ENCODE measurements at regions not wholly inside any gene's neighbourhood (a gene's known extent, or its start where the extent isn't known, plus 50 kb on each side); places are given as distances from the start of the nearest gene placed in this dataset.

DNA sequence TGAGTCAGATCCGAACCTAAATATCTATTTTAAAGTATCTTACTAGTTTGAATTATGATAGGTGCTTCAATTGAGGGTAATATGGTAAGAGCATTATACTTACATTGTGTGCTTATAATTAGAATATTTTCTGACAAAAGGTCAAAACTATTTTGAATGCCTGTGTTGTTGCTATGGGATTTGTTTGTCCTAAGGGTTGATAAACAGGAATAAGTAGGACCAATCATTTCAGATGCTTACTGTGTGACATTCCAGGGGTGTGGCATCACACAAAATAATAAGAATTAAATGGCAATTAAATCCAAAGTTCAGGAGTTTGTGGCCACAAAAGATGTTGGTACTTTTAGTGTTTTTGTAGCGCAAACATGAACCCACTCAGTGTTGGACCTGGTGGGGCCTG, 256.2 kb upstream of the DDHD1 start:
- Histone ChIP-seq H3K36me3 (ENCODE audit: control insufficient read depth in 2 of 4, insufficient read depth in 4 of 4, low read length in 3 of 4) (no peaks in the 10 kb centered on the region), H4K20me1 (replicated peaks in 1 of 2; ENCODE audit: control insufficient read depth in 1 of 2, insufficient read depth in 2 of 2, low read length in 2 of 2) (no peaks in the 10 kb centered on the region), H3K27me3 (replicated peaks in 1 of 4; ENCODE audit: control insufficient read depth in 3 of 4, extremely low read depth in 1 of 4, insufficient read depth in 3 of 4, low read length in 3 of 4) (no peaks in the 10 kb centered on the region), H2BK5ac (ENCODE audit: low read depth, low read length) (no peak overlapping the region), H3K9ac (replicated peaks in 1 of 4; ENCODE audit: extremely low read depth in 1 of 4, low read depth in 3 of 4, low read length in 3 of 4) (no peak overlapping the region), H3K4me2 (ENCODE audit: insufficient read depth in 1 of 2, low read depth in 2 of 2, low read length in 2 of 2) (no peak overlapping the region), H4K8ac (ENCODE audit: extremely low read depth, insufficient read depth, low read length) (no peak overlapping the region), H4K5ac (ENCODE audit: insufficient read length, low read depth, low read length) (no peak overlapping the region), H3K23ac (ENCODE audit: insufficient read length) (no peak overlapping the region), H3K4me1 (replicated peaks in 1 of 4; ENCODE audit: control insufficient read depth in 3 of 4, insufficient read depth in 4 of 4, low read length in 3 of 4) (no peaks in the 10 kb centered on the region), H3K79me2 (ENCODE audit: control insufficient read depth in 1 of 2, insufficient read depth in 2 of 2, low read length in 2 of 2) (no peaks in the 10 kb centered on the region), H3K23me2 (ENCODE audit: low read depth, low read length) (no peaks in the 10 kb centered on the region), H3K79me1 (ENCODE audit: low read depth, low read length) (no peaks in the 10 kb centered on the region), H2BK120ac (replicated peaks; ENCODE audit: low read depth, low read length) (no peak overlapping the region), H3K9me3 (ENCODE audit: insufficient read depth in 2 of 2, low read depth in 1 of 2, low read length in 1 of 2) (no peaks in the 10 kb centered on the region), H2BK20ac (ENCODE audit: low read length) (no peak overlapping the region), H2BK12ac (ENCODE audit: low read depth, low read length) (no peak overlapping the region), H3K4me3 (ENCODE audit: extremely low read depth in 1 of 4, insufficient read depth in 2 of 4, low read depth in 3 of 4, low read length in 4 of 4) (no peak overlapping the region), H2AFZ (ENCODE audit: low read length) (no peak overlapping the region), H3K27ac (ENCODE audit: low read depth, low read length) (no peak overlapping the region), H2AK5ac (ENCODE audit: low read depth, low read length) (no peak overlapping the region), H3K56ac (replicated peaks; ENCODE audit: insufficient read length, low read depth, low read length) (no peak overlapping the region), H2BK15ac (ENCODE audit: low read length) (no peak overlapping the region), H3K4ac (replicated peaks; ENCODE audit: insufficient read length, low read depth, low read length) (no peak overlapping the region), H3K14ac (ENCODE audit: insufficient read length) (no peak overlapping the region), H3K18ac (ENCODE audit: extremely low read depth, low read length) (no peak overlapping the region), H4K91ac (replicated peaks; ENCODE audit: insufficient read length, low read length) (no peak overlapping the region)
- no peak for FAIRE-seq
- CTCF ChIA-PET (ENCODE audit: partially characterized antibody): no interaction called here
- 89% methylated on average over 2 of the region's 2 CpGs; no CpG with 5 or more reads in 1 of the 2 experiments for WGBS, 2 experiments (ENCODE audit: extremely low coverage in 1 of 2, insufficient coverage in 1 of 2, insufficient read length in 1 of 2, insufficient replicate concordance in 2 of 2, low coverage in 1 of 2, low lambda C conversion rate in 2 of 2, missing lambda C conversion rate in 1 of 2)
- no peak for DNase-seq (ENCODE audit: low read depth in 1 of 2, low spot score in 2 of 2)
- POLR2A ChIA-PET (ENCODE audit: partially characterized antibody): no interaction called here
- TF ChIP-seq ASH2L (IDR thresholded peaks at IDR 0.05; ENCODE audit: low read length): no peak
- TF ChIP-seq RNF2 (IDR thresholded peaks at IDR 0.05; ENCODE audit: borderline replicate concordance, low read depth, low read length, missing control alignments, poor library complexity, severe bottlenecking): no peak
- TF ChIP-seq TAF1 (IDR thresholded peaks at IDR 0.05; ENCODE audit: low read depth, low read length): no peak
- TF ChIP-seq, protein P1, sequence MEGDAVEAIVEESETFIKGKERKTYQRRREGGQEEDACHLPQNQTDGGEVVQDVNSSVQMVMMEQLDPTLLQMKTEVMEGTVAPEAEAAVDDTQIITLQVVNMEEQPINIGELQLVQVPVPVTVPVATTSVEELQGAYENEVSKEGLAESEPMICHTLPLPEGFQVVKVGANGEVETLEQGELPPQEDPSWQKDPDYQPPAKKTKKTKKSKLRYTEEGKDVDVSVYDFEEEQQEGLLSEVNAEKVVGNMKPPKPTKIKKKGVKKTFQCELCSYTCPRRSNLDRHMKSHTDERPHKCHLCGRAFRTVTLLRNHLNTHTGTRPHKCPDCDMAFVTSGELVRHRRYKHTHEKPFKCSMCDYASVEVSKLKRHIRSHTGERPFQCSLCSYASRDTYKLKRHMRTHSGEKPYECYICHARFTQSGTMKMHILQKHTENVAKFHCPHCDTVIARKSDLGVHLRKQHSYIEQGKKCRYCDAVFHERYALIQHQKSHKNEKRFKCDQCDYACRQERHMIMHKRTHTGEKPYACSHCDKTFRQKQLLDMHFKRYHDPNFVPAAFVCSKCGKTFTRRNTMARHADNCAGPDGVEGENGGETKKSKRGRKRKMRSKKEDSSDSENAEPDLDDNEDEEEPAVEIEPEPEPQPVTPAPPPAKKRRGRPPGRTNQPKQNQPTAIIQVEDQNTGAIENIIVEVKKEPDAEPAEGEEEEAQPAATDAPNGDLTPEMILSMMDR (IDR thresholded peaks at IDR 0.05; ENCODE audit: control extremely low read depth in 1 of 3, insufficient read depth in 1 of 3, low read depth in 1 of 3, low read length in 3 of 3): no peak
- TF ChIP-seq NANOG (IDR thresholded peaks at IDR 0.05; ENCODE audit: insufficient read depth, low read depth, low read length, poor library complexity, severe bottlenecking): no peak
- TF ChIP-seq, protein P2, sequence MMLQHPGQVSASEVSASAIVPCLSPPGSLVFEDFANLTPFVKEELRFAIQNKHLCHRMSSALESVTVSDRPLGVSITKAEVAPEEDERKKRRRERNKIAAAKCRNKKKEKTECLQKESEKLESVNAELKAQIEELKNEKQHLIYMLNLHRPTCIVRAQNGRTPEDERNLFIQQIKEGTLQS (IDR thresholded peaks at IDR 0.05; ENCODE audit: insufficient read depth, low read depth, low read length): no peak
- no peak for TF ChIP-seq SIX5 (IDR thresholded peaks at IDR 0.05; ENCODE audit: low read depth, low read length)
- TF ChIP-seq EP300 (IDR thresholded peaks at IDR 0.05; ENCODE audit: borderline replicate concordance in 1 of 2, low read depth in 2 of 2, low read length in 2 of 2): no peak
- TF ChIP-seq SRF (IDR thresholded peaks at IDR 0.05; ENCODE audit: low read depth, low read length): no peak
- no peak for TF ChIP-seq TEAD4 (IDR thresholded peaks at IDR 0.05; ENCODE audit: low read depth, low read length)
- no peak for TF ChIP-seq SP4 (IDR thresholded peaks at IDR 0.05; ENCODE audit: low read length)
- no peak for TF ChIP-seq ZNF274 (IDR thresholded peaks at IDR 0.05; ENCODE audit: borderline replicate concordance, extremely low read depth, low read length)

Measured in H1 (cell line).